Endothelial cell of umbilical vein (primary cell): ENCODE measurements at regions not wholly inside any gene's neighbourhood (a gene's known extent, or its start where the extent isn't known, plus 50 kb on each side); places are given as distances from the start of the nearest gene placed in this dataset.

Experiments used
- CTCF ChIP-seq, 2 donors: IDR thresholded peaks; 1 replicate in 1 of 2; 2 replicates in 1 of 2; pipeline ENCODE4 v1.5.1; 2011; ENCODE audit warnings: low read length in 2 of 2, mild to moderate bottlenecking in 2 of 2, moderate library complexity in 2 of 2, control low read depth in 1 of 2, inconsistent platforms in 1 of 2, low read depth in 1 of 2; ENCODE audit not compliant: insufficient read depth in 1 of 2; ENCODE audit errors: extremely low read depth in 1 of 2
- EZH2 ChIP-seq: IDR thresholded peaks from 2 replicates; pipeline ENCODE4 v1.6.1; 2012; ENCODE audit warnings: borderline replicate concordance, low read depth, mild to moderate bottlenecking, moderate library complexity, low read length, inconsistent platforms; ENCODE audit not compliant: severe bottlenecking
- POLR2A ChIP-seq: IDR thresholded peaks from 2 replicates; pipeline ENCODE4 v1.6.1; 2012; ENCODE audit warnings: low read depth, mild to moderate bottlenecking, control low read depth, low read length

- TF ChIP-seq EZH2 (no peak), POLR2A (no peak), CTCF (IDR thresholded peaks at IDR 0.05; ENCODE audit: extremely low read depth in 1 of 2, insufficient read depth in 1 of 2, low read depth in 1 of 2, low read length in 2 of 2) (no peak)
Measured at GRCh38 chr4:56128213-56128612, 179.5 kb downstream of the CEP135 start.
